Activated CD4-positive, alpha-beta T cell treated with anti-CD3 and anti-CD28 coated beads for 24 hours (primary cell): ENCODE measurements at regions not wholly inside any gene's neighbourhood (a gene's known extent, or its start where the extent isn't known, plus 50 kb on each side); places are given as distances from the start of the nearest gene placed in this dataset.

Source experiments
- DNase-seq, 2 donors: peaks; one replicate each; pipeline ENCODE4 v3.0.0-alpha.2; 2020; ENCODE audit warnings: low read depth in 2 of 2

GRCh38 chr11:123303924-123304323, 108.9 kb upstream of the CLMP start:
- no peak for DNase-seq

GRCh38 chr11:123302751-123303195, 107.7 kb upstream of the CLMP start:
- DNase-seq: peak in 1 of 2 donors; percentile 16

GRCh38 chr11:123301696-123302400, 106.8 kb upstream of the CLMP start:
- peak; percentile 61 to 72 for DNase-seq

DNA sequence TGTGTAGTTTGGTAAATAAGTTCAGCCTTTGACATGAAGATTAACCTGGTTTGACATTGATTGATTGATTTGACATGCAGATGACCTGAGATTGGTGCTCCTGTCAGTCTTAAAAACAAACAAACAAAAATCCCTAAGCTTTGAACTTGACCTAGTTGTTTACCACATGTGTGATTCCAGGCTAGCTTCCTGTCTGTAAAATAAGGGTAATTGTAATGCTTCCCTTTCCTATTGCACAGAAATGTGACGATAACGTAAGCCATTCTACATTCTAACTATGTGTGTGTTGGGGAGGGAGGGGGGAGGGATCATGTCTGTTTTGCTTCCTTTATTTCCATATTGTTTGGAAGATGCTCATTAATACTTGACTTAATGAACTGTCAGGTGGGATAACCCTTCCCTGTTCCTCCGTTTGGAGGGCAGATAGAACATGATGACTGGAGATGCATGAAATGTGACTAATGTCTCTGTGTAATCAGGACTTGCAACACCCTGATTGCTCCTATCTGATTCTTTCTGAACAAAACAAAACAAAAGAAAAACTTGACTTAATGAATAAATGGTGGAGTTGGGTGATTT, 106.1 kb upstream of the CLMP start:
- no peak for DNase-seq

- no peak for DNase-seq
Measured at GRCh38 chr11:123299721-123300120, 104.7 kb upstream of the CLMP start.

GRCh38 chr11:123298488-123299447, 103.7 kb upstream of the CLMP start:
- no peak for DNase-seq

GRCh38 chr11:123292647-123293046, 97.6 kb upstream of the CLMP start:
- DNase-seq: no peak

DNA sequence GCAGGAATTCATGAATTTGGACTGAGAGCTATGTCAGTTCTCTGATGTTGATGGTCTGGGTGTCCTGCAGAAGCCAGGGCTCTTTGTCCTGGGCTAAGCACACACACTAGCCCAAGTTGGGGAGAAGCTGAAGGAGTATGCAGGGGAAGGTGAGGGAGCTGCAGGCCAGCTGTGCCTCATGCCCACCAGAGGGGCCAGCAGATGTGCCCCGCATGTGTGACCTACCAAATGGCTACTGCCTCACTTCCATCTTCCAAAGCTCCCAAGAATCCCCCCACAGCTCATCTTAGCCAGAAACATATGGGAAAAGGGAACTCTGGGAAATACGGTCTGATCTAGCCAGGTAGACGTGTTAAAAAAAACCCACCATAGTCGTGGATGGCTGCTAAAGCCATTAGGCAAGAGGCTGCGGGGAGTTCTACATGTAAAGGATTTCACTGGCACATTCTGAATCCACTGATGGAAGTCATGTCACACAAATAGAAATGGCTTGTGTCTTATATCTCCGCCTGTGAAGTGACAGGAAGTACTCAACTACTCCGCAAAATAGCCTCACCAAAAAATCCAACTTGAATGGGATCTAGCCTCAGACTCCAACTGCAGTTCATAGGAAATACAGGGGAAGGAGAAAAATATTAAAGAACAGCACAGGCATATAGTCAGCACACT, 96.3 kb upstream of the CLMP start:
- no peak for DNase-seq

GRCh38 chr11:123286761-123287160, 91.7 kb upstream of the CLMP start:
- no peak for DNase-seq

GRCh38 chr11:123286255-123286654, 91.2 kb upstream of the CLMP start:
- no peak for DNase-seq

- no peak for DNase-seq
Measured at GRCh38 chr11:123284454-123284853, 89.4 kb upstream of the CLMP start.

DNA sequence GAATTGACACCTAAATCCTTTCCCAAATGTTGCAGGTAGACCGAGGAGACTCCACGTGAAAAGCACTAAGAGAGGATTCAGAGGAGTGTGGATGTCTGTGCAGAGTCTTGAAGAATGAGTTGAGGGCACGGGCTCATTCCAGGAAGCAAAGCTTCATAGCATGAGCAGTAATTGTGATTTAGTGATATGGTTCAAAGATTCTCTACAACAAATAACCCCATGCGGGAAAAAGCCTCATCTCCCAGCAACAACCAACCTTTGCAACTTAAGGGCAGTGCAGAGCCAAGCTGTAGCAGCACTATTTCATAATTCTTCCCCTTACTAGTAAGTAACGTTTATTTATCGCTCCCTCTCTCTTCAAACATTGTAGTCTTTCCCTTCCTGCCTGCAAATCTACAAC, 87.5 kb upstream of the CLMP start:
- no peak for DNase-seq

DNA sequence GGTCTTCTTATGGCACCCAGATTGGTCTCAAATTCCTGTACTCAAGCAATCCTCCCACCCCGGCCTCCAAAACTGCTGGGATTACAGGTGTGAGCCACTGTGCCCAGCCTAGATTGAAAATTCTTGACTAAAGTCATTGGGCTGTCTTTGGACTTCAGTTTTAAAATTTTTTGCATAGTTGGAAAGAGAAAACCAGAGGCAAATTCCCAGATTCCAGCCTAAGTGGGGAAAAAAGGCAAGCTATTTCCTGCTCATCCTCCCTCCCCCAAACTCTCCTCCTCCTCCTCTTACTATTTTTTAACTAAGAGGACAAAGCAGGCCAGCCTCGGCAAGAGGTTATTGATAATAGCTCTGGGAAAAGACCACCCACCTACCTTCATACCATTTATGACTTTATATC, 78.6 kb upstream of the CLMP start:
- DNase-seq: no peak

GRCh38 chr11:123272565-123272964, 77.5 kb upstream of the CLMP start:
- no peak for DNase-seq

DNA sequence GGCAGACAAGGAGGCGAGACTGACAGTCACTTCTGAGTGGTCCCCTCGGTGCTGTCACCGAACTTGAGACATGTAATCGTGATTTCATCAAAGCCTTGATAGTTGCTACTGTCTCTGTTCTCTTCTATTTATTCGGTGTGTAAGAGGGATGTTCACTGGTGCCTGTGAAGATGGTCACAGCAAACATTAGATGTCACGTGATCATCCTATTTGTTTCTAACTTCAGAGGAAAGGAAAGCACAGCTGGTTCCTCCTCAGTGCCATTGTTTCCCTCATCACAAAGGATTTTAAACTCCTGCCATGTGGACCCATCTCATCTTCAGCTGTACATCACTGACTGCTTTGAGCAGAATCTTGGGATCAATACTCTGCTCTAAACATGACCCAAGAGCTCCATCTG, 73.1 kb upstream of the CLMP start:
- no peak for DNase-seq

- DNase-seq: no peak
Measured at GRCh38 chr11:123265951-123266350, 70.9 kb upstream of the CLMP start.

- DNase-seq: no peak
Measured at GRCh38 chr11:123264431-123264780, 69.4 kb upstream of the CLMP start.

DNA sequence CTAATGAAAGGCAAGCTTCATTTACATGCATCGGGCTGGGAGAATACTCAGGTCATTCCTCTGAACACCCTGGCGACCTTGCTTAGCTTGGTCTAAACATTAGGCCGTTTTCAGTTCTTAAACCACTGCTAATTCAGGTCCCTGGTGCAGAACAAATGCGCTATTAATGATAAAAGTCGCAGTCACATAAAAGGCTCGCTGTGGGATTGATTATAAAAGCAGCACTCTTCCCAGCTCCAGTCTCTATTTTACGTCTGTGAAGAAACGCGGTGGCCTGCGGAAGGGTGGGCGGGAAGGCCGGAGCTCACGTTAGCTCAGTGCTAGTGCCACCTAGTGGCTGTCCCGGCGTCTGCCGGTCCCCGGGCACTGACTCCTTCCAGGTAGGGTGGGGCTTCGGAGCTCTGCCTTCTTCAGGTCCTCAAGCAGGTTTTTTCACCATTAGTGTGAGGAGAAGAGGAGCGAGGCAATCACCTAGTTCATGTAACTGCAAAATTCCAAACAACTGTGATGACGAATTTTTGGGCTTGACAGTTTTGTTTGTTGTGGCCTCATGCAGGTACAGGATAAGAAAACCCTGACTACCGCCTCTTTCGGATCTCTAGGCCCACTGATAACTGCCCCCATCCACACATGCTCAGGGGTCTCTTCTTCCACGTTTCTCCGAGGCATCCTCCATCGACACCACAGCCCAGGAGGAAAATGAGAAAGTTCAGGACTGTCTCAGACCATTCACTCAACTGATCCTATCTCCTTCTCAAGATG, 66.5 kb upstream of the CLMP start:
- peak; percentile 44 to 68 for DNase-seq

DNA sequence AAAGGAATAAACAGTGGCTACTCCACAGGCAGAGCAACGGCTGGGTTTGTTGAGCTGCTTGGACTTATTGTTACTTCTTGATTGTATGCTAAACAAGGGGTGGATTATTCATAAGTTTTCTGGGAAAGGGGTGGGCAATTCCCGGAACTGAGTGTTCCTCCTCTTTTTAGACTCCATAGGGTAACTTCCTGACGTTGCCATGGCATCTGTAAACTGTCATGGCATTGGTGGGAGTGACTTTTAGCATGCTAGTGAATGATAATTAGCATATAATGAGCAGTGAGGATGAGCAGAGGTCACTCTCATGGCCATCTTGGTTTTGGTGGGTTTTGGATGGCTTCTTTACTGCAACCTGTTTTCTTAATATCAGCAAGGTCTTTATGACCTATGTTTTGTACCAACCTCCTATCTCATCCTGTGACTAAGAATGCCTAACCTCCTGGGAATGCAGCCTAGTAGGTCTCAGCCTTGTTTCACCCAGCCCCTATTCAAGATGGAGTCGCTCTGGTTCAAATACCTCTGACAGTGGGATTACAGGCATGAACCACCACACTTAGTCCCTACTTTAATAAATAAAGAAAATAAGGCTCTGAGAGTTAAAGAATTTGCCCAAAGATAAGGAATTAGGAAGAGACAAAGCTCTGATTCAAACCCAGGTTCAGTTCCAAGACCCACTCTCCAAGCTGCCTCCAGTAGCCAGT, 65.6 kb upstream of the CLMP start:
- DNase-seq: no peak

GRCh38 chr11:123258877-123259276, 63.8 kb upstream of the CLMP start:
- no peak for DNase-seq

DNA sequence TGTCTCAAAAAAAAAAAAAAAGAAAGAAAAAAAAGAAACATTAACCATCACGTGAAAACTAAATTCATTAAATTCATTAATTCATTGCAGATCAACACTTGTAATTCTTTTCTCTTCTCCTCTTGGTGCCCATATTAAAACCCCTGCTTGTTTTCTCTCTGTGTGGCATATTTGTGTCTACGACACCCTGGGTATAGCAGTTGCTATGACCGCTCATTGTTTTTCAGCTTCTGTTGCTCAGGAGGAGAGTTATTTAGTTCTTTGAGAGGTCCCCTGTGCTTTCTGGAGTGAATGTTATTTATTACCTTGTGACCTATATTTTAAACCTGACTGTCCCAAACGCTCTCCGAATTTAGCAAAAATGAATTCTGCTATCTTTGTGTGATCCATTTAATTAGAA, 62.3 kb upstream of the CLMP start:
- DNase-seq: no peak
